ENCODE measurements at regions not wholly inside any gene's neighbourhood (a gene's known extent, or its start where the extent isn't known, plus 50 kb on each side); places are given as distances from the start of the nearest gene placed in this dataset.

DNA sequence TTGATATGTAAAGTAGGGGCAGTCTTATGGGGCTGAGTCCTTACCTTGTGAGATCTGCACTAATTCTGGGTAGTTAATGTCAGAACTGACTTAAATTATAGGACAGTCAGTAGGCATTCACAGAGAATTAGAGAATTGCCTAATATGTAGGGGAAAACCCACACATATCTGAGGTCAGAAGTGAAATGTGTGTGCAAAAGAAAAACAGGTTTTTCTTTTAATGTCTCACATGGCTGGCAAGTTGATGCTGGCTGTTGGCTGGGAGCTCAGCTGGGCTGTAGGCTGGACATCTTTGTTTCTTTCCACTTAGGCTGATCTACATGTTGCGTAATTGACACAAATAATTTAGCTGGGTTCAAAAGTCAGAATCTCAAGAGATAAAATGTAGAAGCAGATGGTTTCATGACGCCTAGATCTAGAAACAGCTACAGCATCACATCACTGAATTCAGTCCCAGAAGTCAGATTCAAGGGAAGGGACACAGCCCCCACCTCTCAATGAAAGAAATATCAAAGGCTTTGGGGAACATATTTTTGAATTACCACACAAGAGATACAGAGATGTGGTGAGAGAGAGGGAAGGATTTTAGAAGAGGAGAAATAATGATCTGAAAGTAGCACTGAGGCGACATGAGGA lies 98.9 kb downstream of the TNFSF18 start:
- DNase-seq (ENCODE audit: extremely low read depth, insufficient read length), result no peak
- TF ChIP-seq, protein P1, sequence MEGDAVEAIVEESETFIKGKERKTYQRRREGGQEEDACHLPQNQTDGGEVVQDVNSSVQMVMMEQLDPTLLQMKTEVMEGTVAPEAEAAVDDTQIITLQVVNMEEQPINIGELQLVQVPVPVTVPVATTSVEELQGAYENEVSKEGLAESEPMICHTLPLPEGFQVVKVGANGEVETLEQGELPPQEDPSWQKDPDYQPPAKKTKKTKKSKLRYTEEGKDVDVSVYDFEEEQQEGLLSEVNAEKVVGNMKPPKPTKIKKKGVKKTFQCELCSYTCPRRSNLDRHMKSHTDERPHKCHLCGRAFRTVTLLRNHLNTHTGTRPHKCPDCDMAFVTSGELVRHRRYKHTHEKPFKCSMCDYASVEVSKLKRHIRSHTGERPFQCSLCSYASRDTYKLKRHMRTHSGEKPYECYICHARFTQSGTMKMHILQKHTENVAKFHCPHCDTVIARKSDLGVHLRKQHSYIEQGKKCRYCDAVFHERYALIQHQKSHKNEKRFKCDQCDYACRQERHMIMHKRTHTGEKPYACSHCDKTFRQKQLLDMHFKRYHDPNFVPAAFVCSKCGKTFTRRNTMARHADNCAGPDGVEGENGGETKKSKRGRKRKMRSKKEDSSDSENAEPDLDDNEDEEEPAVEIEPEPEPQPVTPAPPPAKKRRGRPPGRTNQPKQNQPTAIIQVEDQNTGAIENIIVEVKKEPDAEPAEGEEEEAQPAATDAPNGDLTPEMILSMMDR (IDR thresholded peaks at IDR 0.05; ENCODE audit: insufficient read depth, low read length, poor library complexity, severe bottlenecking), result no peak
- Histone ChIP-seq H3K4me3 (replicated peaks; ENCODE audit: low read depth, low read length) (no peak overlapping the region), H3K36me3 (ENCODE audit: control insufficient read depth, insufficient read depth, low read length) (no peaks in the 10 kb centered on the region), H3K27me3 (replicated peaks; ENCODE audit: control insufficient read depth, insufficient read depth, low read length) (no peaks in the 10 kb centered on the region; the same call in 1 of the 2 replicates)

DNA sequence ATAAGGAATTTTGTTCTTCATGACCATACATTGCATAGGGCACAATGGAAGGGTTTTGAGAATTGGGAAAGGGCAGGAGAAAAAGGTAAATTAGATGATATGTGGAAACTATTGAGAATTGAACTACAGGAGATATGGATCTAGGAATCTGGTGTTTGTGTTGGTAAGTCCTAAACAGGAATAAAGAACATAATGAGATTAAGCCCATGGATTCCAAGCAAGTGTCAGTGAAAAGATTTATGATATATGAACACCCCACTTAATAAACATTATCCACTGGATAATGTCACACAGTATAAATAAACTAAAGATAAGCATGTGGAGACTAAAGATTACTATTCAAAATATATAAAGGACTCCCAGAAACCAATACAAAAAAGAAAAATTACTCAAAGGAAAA lies 98.2 kb downstream of the TNFSF18 start:
- no peak for DNase-seq (ENCODE audit: extremely low read depth, insufficient read length)
- TF ChIP-seq, protein P1 (IDR thresholded peaks at IDR 0.05; ENCODE audit: insufficient read depth, low read length, poor library complexity, severe bottlenecking), result no peak
- no peaks in the 10 kb centered on the region for H3K36me3 ChIP-seq (ENCODE audit: control insufficient read depth, insufficient read depth, low read length)
- H3K27me3 ChIP-seq (replicated peaks; ENCODE audit: control insufficient read depth, insufficient read depth, low read length), result no peaks in the 10 kb centered on the region; the same call in 1 of the 2 replicates
- H3K4me3 ChIP-seq (replicated peaks; ENCODE audit: low read depth, low read length), result no peak overlapping the region

DNA sequence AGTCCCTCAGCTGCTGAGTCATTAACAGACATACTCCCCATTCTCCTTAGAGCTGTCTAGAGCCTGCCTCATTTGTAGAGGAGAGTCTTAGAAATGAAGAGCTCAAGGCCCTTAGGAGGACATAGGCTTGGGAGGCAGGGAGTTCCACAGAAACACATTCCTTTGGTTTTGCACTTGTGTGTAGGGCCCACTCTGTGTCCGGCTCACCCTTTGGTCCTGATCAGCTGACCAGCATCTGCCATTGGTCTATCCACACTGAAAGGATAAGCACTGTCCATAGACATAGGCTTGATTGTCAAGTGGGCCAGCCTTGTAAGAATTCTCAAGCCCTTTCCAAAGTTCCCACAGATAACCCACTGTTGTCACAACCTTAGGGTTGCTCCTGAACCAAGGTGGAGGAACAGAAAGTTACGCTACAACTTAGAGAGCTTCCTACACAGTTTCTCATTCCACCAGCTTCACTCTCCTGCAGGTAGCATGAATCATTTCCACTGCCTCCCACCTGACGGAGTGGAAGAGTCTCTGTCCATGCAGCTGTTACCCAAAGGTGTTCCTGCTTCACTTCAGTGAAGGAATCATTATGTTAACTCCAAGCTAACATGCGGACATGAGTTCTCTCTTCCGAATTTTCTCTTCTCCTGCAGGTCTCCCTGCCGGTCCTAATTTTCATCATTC lies 96.1 kb downstream of the TNFSF18 start:
- TF ChIP-seq, protein P1 (IDR thresholded peaks at IDR 0.05; ENCODE audit: insufficient read depth, low read length, poor library complexity, severe bottlenecking), result no peak
- H3K4me3 ChIP-seq (replicated peaks; ENCODE audit: low read depth, low read length), result no peak overlapping the region
- no peak for DNase-seq (ENCODE audit: extremely low read depth, insufficient read length)
- no peaks in the 10 kb centered on the region for H3K36me3 ChIP-seq (ENCODE audit: control insufficient read depth, insufficient read depth, low read length)
- H3K27me3 ChIP-seq (replicated peaks; ENCODE audit: control insufficient read depth, insufficient read depth, low read length), result no peaks in the 10 kb centered on the region

DNA sequence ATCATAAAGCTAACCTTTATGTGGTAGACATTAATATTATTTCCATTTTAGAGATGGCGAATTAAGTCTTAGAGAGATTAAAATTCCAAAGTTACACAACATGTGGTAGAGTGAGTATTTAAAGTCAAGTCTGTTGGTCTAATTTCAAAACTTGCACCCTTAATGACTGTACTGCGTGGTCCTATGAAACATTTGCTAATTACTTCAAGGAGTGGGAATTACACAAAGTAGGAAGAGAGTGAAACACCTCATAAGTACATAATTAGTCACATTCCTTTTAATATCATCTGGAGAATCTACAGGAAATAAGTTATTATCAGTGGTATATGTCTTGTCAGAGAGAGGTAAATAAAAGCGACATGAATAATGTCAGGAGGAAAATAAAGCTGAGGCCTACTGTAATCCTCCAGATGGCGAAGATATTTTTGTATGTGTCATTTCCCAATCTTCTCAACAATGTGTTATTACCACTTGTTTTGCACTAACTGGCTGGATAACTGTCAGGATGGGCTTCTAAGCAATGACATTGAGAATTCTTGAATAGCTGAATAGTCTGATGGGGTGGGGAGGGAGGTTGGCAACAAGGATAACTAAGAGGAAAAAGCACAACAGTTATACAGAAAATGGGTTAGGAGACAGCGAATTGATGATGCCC lies 95.5 kb downstream of the TNFSF18 start:
- no peak for DNase-seq (ENCODE audit: extremely low read depth, insufficient read length)
- TF ChIP-seq, protein P1 (IDR thresholded peaks at IDR 0.05; ENCODE audit: insufficient read depth, low read length, poor library complexity, severe bottlenecking), result no peak
- Histone ChIP-seq H3K4me3 (replicated peaks; ENCODE audit: low read depth, low read length) (no peak overlapping the region), H3K27me3 (replicated peaks; ENCODE audit: control insufficient read depth, insufficient read depth, low read length) (peaks cover 2% of the 10 kb centered on the region), H3K36me3 (ENCODE audit: control insufficient read depth, insufficient read depth, low read length) (no peaks in the 10 kb centered on the region)

DNA sequence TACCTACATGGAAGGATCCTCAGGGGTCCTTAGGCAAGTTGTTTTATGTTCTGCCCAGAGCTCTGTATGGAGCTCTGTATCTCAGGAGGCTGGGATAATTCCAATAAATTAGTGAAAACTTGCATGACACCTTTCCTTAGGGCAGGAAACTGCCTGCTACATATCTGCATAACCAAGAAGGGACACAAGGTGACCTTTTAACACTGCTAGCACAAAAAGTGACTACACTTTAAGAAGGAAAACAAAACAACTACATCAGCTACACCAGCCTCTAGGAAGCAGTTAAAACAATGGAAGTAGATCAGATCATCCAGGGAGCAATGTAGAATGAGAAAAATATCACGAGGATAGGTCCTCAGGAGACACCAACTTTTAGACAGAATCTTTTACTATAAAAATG lies 93.9 kb downstream of the TNFSF18 start:
- H3K4me3 ChIP-seq (replicated peaks; ENCODE audit: low read depth, low read length), result no peak overlapping the region
- peaks cover 2% of the 10 kb centered on the region for H3K27me3 ChIP-seq (replicated peaks; ENCODE audit: control insufficient read depth, insufficient read depth, low read length)
- DNase-seq (ENCODE audit: extremely low read depth, insufficient read length), result no peak
- H3K36me3 ChIP-seq (ENCODE audit: control insufficient read depth, insufficient read depth, low read length), result no peaks in the 10 kb centered on the region
- TF ChIP-seq, protein P1 (IDR thresholded peaks at IDR 0.05; ENCODE audit: insufficient read depth, low read length, poor library complexity, severe bottlenecking), result no peak
